H1 (cell line): ENCODE measurements at regions not wholly inside any gene's neighbourhood (a gene's known extent, or its start where the extent isn't known, plus 50 kb on each side); places are given as distances from the start of the nearest gene placed in this dataset.

Experiments used
- CTCF ChIP-seq, 3 experiments: IDR thresholded peaks; 1 replicate in 2 of 3; 2 replicates in 1 of 3; pipeline versions ENCODE4 v1.5.1 to v1.6.1; 2011; ENCODE audit warnings: low read length in 3 of 3, mild to moderate bottlenecking in 3 of 3, inconsistent platforms in 2 of 3, low read depth in 1 of 3, moderate library complexity in 1 of 3; ENCODE audit not compliant: insufficient read depth in 1 of 3; ENCODE audit errors: control extremely low read depth in 1 of 3
- EP300 ChIP-seq, 2 experiments: IDR thresholded peaks; 1 replicate in 1 of 2; 2 replicates in 1 of 2; pipeline ENCODE4 v1.6.1; 2011 to 2012; ENCODE audit warnings: low read depth in 2 of 2, low read length in 2 of 2, mild to moderate bottlenecking in 2 of 2, borderline replicate concordance in 1 of 2, inconsistent platforms in 1 of 2, moderate library complexity in 1 of 2
- HDAC2 ChIP-seq, 2 experiments: fragments of 300-600 bp in 1 of 2; sonication (generic) in 1 of 2; IDR thresholded peaks; 2 replicates each; pipeline ENCODE4 v1.6.1; 2011 to 2012; ENCODE audit warnings: low read depth in 2 of 2, low read length in 2 of 2, mild to moderate bottlenecking in 2 of 2, moderate library complexity in 2 of 2, borderline replicate concordance in 1 of 2, inconsistent platforms in 1 of 2
- NRF1 ChIP-seq: IDR thresholded peaks from 2 replicates; pipeline ENCODE4 v1.6.1; 2011; ENCODE audit warnings: mild to moderate bottlenecking, low read depth, low read length, improper control_type of control experiment
- TAF1 ChIP-seq: IDR thresholded peaks from 2 replicates; pipeline ENCODE4 v1.6.1; 2011; ENCODE audit warnings: mild to moderate bottlenecking, low read depth, low read length
- YY1 ChIP-seq: IDR thresholded peaks from 2 replicates; pipeline ENCODE4 v1.6.1; 2011; ENCODE audit warnings: low read depth, mild to moderate bottlenecking, low read length

- TF ChIP-seq HDAC2 (IDR thresholded peaks at IDR 0.05; ENCODE audit: borderline replicate concordance in 1 of 2, low read depth in 2 of 2, low read length in 2 of 2) (no peak), EP300 (IDR thresholded peaks at IDR 0.05; ENCODE audit: borderline replicate concordance in 1 of 2, low read depth in 2 of 2, low read length in 2 of 2) (no peak), YY1 (no peak), CTCF (IDR thresholded peaks at IDR 0.05; ENCODE audit: control extremely low read depth in 1 of 3, insufficient read depth in 1 of 3, low read depth in 1 of 3, low read length in 3 of 3) (no peak), TAF1 (no peak), NRF1 (no peak)
Observed at GRCh38 chr6:10071631-10072220, 343.1 kb downstream of the TFAP2A start.
